Right lobe of liver (tissue), 4 donors: ENCODE measurements at regions not wholly inside any gene's neighbourhood (a gene's known extent, or its start where the extent isn't known, plus 50 kb on each side); places are given as distances from the start of the nearest gene placed in this dataset.
"Not testable (repeated sequence)": the region's sequence is repeated elsewhere in the genome, so short reads cannot be mapped to it uniquely, and the experiment has no call there.

Experiments
- POLR2A ChIP-seq: fragments of 450-650 bp; IDR thresholded peaks from one replicate; pipeline ENCODE4 v1.6.1; 2017; ENCODE audit warnings: antibody characterized with exemption, mild to moderate bottlenecking
- TF ChIP-seq, protein P1 (sequence below), 4 donors: fragments of 200-600 bp in 3 of 4; fragments of 450-650 bp in 1 of 4; IDR thresholded peaks; one replicate each; pipeline versions ENCODE4 v1.5.1 to v1.8.0; 2016 to 2022; ENCODE audit warnings: antibody characterized with exemption in 4 of 4, mild to moderate bottlenecking in 2 of 4
- donor health status: DM: no; HTN: no; CAD: no.
- donor health status: DM: no; HTN: no; CAD: no.
- donor health status: DM: no; HTN: yes; CAD: no.

DNA sequence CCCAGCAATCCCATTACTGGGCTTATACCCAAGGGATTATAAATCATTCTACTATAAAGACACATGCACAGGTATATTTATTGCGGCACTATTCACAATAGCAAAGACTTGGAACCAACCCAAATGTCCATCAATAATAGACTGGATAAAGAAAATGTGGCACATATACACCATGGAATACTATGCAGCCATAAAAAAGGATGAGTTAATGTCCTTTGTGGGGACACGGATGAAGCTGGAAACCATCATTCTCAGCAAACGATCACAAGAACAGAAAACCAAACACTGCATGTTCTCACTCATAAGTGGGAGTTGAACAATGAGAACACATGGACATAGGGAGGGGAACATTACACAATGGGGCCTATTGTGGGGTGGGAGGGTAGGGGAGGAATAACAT lies 224.4 kb upstream of the SERP2 start:
- TF ChIP-seq, protein P1, sequence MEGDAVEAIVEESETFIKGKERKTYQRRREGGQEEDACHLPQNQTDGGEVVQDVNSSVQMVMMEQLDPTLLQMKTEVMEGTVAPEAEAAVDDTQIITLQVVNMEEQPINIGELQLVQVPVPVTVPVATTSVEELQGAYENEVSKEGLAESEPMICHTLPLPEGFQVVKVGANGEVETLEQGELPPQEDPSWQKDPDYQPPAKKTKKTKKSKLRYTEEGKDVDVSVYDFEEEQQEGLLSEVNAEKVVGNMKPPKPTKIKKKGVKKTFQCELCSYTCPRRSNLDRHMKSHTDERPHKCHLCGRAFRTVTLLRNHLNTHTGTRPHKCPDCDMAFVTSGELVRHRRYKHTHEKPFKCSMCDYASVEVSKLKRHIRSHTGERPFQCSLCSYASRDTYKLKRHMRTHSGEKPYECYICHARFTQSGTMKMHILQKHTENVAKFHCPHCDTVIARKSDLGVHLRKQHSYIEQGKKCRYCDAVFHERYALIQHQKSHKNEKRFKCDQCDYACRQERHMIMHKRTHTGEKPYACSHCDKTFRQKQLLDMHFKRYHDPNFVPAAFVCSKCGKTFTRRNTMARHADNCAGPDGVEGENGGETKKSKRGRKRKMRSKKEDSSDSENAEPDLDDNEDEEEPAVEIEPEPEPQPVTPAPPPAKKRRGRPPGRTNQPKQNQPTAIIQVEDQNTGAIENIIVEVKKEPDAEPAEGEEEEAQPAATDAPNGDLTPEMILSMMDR (IDR thresholded peaks at IDR 0.05): not testable (repeated sequence)
- not testable (repeated sequence) for TF ChIP-seq POLR2A
